Smooth muscle cell (in vitro differentiated cells): ENCODE measurements at regions not wholly inside any gene's neighbourhood (a gene's known extent, or its start where the extent isn't known, plus 50 kb on each side); places are given as distances from the start of the nearest gene placed in this dataset.

ENCODE experiments used
- DNase-seq: peaks from one replicate; lab custom pipeline; 2025; ENCODE audit not compliant: unreplicated experiment; lab: John Stamatoyannopoulos, UW
- H2AFZ ChIP-seq: fragments of 200-600 bp; sonication (generic); 2 replicates; pipeline ENCODE4 v1.6.0; 2016; ENCODE audit warnings: antibody characterized with exemption, low read depth, mild to moderate bottlenecking
- H3F3A ChIP-seq: fragments of 200-600 bp; sonication (generic); 2 replicates; pipeline ENCODE4 v1.6.0; 2017; ENCODE audit warnings: antibody characterized with exemption, low read depth
- H3K27ac ChIP-seq: fragments of 200-600 bp; sonication (generic); 2 replicates; pipeline ENCODE4 v1.5.1; 2016; ENCODE audit warnings: low read depth, mild to moderate bottlenecking
- H3K27me3 ChIP-seq: fragments of 200-600 bp; sonication (generic); 2 replicates; pipeline ENCODE4 v1.6.1; 2016; ENCODE audit warnings: low read depth, mild to moderate bottlenecking
- H3K36me3 ChIP-seq: fragments of 200-600 bp; sonication (generic); 2 replicates; pipeline ENCODE4 v1.5.1; 2016; ENCODE audit warnings: low read depth
- H3K4me1 ChIP-seq: fragments of 200-600 bp; sonication (generic); 2 replicates; pipeline ENCODE4 v1.5.1; 2016; ENCODE audit warnings: low read depth
- H3K4me2 ChIP-seq: fragments of 200-600 bp; sonication (generic); 2 replicates; pipeline ENCODE4 v1.6.0; 2016; ENCODE audit warnings: mild to moderate bottlenecking
- H3K4me3 ChIP-seq: fragments of 200-600 bp; sonication (generic); 2 replicates; pipeline ENCODE4 v1.5.1; 2016; ENCODE audit warnings: mild to moderate bottlenecking
- H3K79me2 ChIP-seq: fragments of 200-600 bp; sonication (generic); 2 replicates; pipeline ENCODE4 v1.6.0; 2016; ENCODE audit warnings: low read depth, mild to moderate bottlenecking
- H3K9ac ChIP-seq: fragments of 200-600 bp; sonication (generic); 2 replicates; pipeline ENCODE4 v1.6.0; 2016; ENCODE audit warnings: low read depth
- H3K9me3 ChIP-seq: fragments of 200-600 bp; sonication (generic); replicated peaks from 2 replicates; pipeline ENCODE4 v1.5.1; 2016; ENCODE audit warnings: low read depth
- H4K20me1 ChIP-seq: fragments of 200-600 bp; sonication (generic); 2 replicates; pipeline ENCODE4 v1.6.0; 2016; ENCODE audit warnings: low read depth
- WGBS: methylation state at CpG from one replicate; pipeline ENCODE4 v1.1.7; 2016; ENCODE audit warnings: low lambda C conversion rate; 5-methylcytosine and 5-hydroxymethylcytosine counted together
- TF ChIP-seq, protein P1 (sequence below): fragments of 200-600 bp; sonication (generic); IDR thresholded peaks from 2 replicates; pipeline ENCODE4 v1.5.1; 2017; ENCODE audit warnings: borderline replicate concordance, mild to moderate bottlenecking, antibody characterized with exemption; ENCODE audit not compliant: insufficient read depth, poor library complexity, severe bottlenecking

DNA sequence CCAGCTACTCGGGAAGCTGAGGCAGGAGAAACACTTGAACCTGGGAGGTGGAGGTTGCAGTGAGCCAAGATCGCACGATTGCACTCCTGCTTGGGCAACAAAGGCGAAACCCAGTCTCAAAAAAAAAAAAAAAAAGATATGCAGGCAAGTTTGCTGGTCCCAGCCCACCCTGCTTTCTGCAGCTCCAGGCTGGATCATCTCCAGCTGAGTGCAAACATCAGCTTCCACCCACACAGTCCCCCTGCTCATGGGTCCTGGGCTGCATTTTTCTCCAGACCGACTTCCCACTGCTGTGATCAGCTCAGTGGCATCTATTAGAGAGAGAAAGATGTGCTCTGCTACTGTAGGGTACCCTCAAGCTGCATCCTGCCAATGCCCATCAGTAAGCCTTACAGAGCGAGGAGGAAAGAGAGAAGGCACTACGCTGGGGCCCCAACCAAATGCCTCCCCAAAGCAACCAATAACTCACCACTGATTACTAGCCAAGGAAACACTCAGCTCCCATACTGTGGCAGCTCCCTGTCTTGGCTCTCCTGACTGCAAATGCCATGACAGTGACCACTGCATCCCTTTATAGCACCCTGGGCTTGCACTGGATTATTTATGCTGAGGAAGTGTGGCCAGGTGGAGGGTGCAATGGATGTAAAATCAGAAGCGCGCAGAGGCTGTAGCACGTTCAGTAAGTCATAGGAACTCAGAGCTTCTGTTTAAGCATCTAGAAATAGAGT is 170.9 kb upstream of the ZNF507 start:
- H3K27me3 ChIP-seq: peaks cover 11% of the 10 kb centered on the region
- no peaks in the 10 kb centered on the region for H3K79me2 ChIP-seq
- H3K9ac ChIP-seq: no peak overlapping the region
- no peaks in the 10 kb centered on the region for H4K20me1 ChIP-seq
- no peak for DNase-seq
- no peaks in the 10 kb centered on the region for H3K36me3 ChIP-seq
- TF ChIP-seq, protein P1, sequence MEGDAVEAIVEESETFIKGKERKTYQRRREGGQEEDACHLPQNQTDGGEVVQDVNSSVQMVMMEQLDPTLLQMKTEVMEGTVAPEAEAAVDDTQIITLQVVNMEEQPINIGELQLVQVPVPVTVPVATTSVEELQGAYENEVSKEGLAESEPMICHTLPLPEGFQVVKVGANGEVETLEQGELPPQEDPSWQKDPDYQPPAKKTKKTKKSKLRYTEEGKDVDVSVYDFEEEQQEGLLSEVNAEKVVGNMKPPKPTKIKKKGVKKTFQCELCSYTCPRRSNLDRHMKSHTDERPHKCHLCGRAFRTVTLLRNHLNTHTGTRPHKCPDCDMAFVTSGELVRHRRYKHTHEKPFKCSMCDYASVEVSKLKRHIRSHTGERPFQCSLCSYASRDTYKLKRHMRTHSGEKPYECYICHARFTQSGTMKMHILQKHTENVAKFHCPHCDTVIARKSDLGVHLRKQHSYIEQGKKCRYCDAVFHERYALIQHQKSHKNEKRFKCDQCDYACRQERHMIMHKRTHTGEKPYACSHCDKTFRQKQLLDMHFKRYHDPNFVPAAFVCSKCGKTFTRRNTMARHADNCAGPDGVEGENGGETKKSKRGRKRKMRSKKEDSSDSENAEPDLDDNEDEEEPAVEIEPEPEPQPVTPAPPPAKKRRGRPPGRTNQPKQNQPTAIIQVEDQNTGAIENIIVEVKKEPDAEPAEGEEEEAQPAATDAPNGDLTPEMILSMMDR: no peak
- no peaks in the 10 kb centered on the region for H3K9me3 ChIP-seq
- no peak overlapping the region for H3K4me2 ChIP-seq
- H3F3A ChIP-seq: no peaks in the 10 kb centered on the region
- no peaks in the 10 kb centered on the region for H3K4me1 ChIP-seq
- H2AFZ ChIP-seq: no peak overlapping the region
- H3K4me3 ChIP-seq: no peak overlapping the region
- H3K27ac ChIP-seq: no peak overlapping the region
- 79% methylated on average over 10 of the region's 10 CpGs for WGBS

GRCh38 chr19:32176591-32176990 is 168.8 kb upstream of the ZNF507 start:
- no peak overlapping the region for H3K9ac ChIP-seq
- H2AFZ ChIP-seq: no peak overlapping the region
- TF ChIP-seq, protein P1: no peak
- peaks cover 11% of the 10 kb centered on the region for H3K27me3 ChIP-seq
- no peaks in the 10 kb centered on the region for H3F3A ChIP-seq
- no peaks in the 10 kb centered on the region for H3K36me3 ChIP-seq
- no peaks in the 10 kb centered on the region for H3K4me1 ChIP-seq
- no peak overlapping the region for H3K4me2 ChIP-seq
- WGBS: 73% methylated on average over 5 of the region's 5 CpGs
- no peaks in the 10 kb centered on the region for H3K79me2 ChIP-seq
- no peaks in the 10 kb centered on the region for H4K20me1 ChIP-seq
- no peaks in the 10 kb centered on the region for H3K9me3 ChIP-seq
- DNase-seq: no peak
- H3K4me3 ChIP-seq: no peak overlapping the region
- no peak overlapping the region for H3K27ac ChIP-seq

DNA sequence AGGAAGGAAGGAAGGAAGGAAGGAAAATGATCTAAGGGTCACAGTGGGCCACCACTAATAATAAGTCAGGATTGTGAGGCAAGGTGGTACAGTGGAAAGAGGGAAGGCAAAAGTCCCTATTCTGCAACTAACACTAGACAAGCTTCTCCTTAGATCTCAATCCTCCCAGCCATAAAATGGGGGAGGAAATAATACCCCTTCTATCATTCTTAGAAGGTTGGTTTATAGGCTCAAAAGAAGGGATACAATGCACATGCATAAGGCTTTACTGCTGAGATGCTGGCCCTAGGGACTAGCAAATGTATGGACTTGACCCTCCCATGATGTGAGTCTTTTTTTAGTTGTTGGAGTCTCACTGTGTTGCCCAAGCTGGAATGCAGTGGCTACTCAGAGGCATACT is 167.7 kb upstream of the ZNF507 start:
- no peak overlapping the region for H3K4me2 ChIP-seq
- peaks cover 11% of the 10 kb centered on the region for H3K27me3 ChIP-seq
- H3K9ac ChIP-seq: no peak overlapping the region
- H2AFZ ChIP-seq: no peak overlapping the region
- no peak for DNase-seq
- H3K36me3 ChIP-seq: no peaks in the 10 kb centered on the region
- no peak overlapping the region for H3K4me3 ChIP-seq
- TF ChIP-seq, protein P1: no peak
- H4K20me1 ChIP-seq: no peaks in the 10 kb centered on the region
- H3K27ac ChIP-seq: no peak overlapping the region
- no peaks in the 10 kb centered on the region for H3K4me1 ChIP-seq
- no peaks in the 10 kb centered on the region for H3F3A ChIP-seq
- H3K9me3 ChIP-seq: no peaks in the 10 kb centered on the region
- no peaks in the 10 kb centered on the region for H3K79me2 ChIP-seq

DNA sequence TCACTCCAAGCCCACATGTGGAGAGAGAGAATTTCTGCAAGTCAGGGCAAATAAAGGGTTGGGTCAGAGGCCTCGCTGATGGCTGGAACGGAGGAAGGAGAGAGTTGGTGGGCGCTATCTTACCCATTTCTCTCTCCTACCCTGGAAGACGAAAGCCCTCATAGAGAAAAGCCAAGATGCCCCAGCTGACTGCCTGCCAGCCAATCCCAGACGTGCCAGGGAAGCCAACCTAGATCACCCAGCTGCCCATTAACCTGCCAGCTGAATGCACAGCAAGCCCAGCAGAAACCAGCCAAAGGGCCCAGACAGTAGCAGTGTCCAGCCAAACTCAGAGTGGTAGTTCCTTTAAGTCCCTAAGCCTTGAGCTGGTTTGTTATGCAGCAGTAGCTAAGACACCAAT is 167.0 kb upstream of the ZNF507 start:
- Histone ChIP-seq H3K4me2 (no peak overlapping the region), H2AFZ (no peak overlapping the region), H3K4me3 (no peak overlapping the region), H3K27me3 (peaks cover 11% of the 10 kb centered on the region), H3K4me1 (no peaks in the 10 kb centered on the region), H3K36me3 (no peaks in the 10 kb centered on the region), H3K27ac (no peak overlapping the region), H4K20me1 (no peaks in the 10 kb centered on the region), H3F3A (no peaks in the 10 kb centered on the region), H3K9ac (no peak overlapping the region), H3K9me3 (no peaks in the 10 kb centered on the region), H3K79me2 (no peaks in the 10 kb centered on the region)
- TF ChIP-seq, protein P1: no peak
- DNase-seq: no peak
- 87% methylated on average over 5 of the region's 5 CpGs for WGBS
